ENCODE measurements at regions not wholly inside any gene's neighbourhood (a gene's known extent, or its start where the extent isn't known, plus 50 kb on each side); places are given as distances from the start of the nearest gene placed in this dataset.

DNA sequence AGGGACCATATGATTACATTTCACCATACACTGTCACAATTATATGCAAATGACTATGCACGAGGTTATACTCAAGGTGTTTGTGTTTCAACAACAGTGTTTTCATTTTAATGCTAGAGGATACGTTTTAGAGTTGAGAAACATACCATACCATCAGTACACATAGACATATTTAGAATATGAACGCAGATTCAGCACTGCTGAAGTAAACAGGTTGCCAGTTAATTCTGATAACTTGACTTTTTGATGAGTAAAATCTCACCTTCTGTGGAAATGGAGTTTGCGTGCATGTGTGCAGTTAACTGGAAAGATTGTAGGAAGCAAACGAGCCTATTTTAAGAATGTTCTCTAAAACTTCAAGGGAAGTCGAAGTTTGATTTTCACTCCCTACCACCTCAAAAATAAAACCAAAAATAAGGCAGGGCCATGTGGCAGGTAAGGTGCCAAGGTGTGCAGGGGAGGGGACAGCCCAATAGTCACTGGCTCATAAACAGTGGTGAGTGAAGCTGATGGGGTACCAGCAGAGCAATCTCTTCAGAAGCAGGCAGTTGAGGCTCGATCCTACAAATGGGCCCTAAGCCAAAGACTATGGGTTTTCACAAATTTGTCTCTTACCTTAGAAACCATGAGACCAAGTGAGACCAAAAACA is 213.1 kb downstream of the IKZF2 start:
- no peak for TF ChIP-seq EZH2 (IDR thresholded peaks at IDR 0.05; ENCODE audit: insufficient read depth, poor library complexity, severe bottlenecking)
- TF ChIP-seq EZH2phosphoT487 (IDR thresholded peaks at IDR 0.05; ENCODE audit: insufficient read depth, low read depth): no peak
